HFF-Myc (cell line): ENCODE measurements at regions not wholly inside any gene's neighbourhood (a gene's known extent, or its start where the extent isn't known, plus 50 kb on each side); places are given as distances from the start of the nearest gene placed in this dataset.

Experiments
- DNase-seq: peaks from one replicate; pipeline ENCODE4 v3.0.0-alpha.2; 2011; ENCODE audit warnings: low read depth; ENCODE audit errors: extremely low read depth
- H3K4me3 ChIP-seq: replicated peaks from 2 replicates; pipeline ENCODE4 v1.5.1; 2011; ENCODE audit warnings: low read depth, mild to moderate bottlenecking, control low read depth, low read length
- CTCF ChIP-seq: IDR thresholded peaks from 2 replicates; pipeline ENCODE4 v1.5.1; 2012; ENCODE audit warnings: mild to moderate bottlenecking, low read depth, low read length, control low read depth; ENCODE audit errors: missing control alignments

- no peak for DNase-seq
- H3K4me3 ChIP-seq = no peak overlapping the region
Observed at GRCh38 chr22:26885441-26886261, 228.3 kb downstream of the MIAT start.

GRCh38 chr22:26887456-26887855, 230.1 kb downstream of the MIAT start:
- peak; percentile 80 for DNase-seq
- H3K4me3 ChIP-seq = no peak overlapping the region
- no peak for TF ChIP-seq CTCF

More at GRCh38 chr22:26885441-26886261, 228.3 kb downstream of the MIAT start:
- TF ChIP-seq CTCF = no peak

GRCh38 chr22:26887916-26888315, 230.5 kb downstream of the MIAT start:
- H3K4me3 ChIP-seq = no peak overlapping the region
- DNase-seq = no peak
- TF ChIP-seq CTCF = no peak

GRCh38 chr22:26888887-26889286, 231.5 kb downstream of the MIAT start:
- TF ChIP-seq CTCF = no peak
- DNase-seq = no peak
- H3K4me3 ChIP-seq = no peak overlapping the region

GRCh38 chr22:26889802-26890201, 232.4 kb downstream of the MIAT start:
- no peak overlapping the region for H3K4me3 ChIP-seq
- no peak for DNase-seq
- no peak for TF ChIP-seq CTCF

- DNase-seq = no peak
- no peak overlapping the region for H3K4me3 ChIP-seq
- no peak for TF ChIP-seq CTCF
Observed at GRCh38 chr22:26890870-26891269, 233.5 kb downstream of the MIAT start.

- no peak overlapping the region for H3K4me3 ChIP-seq
- TF ChIP-seq CTCF = no peak
- no peak for DNase-seq
Observed at GRCh38 chr22:26891429-26891828, 234.0 kb downstream of the MIAT start.
